ENCODE measurements at regions not wholly inside any gene's neighbourhood (a gene's known extent, or its start where the extent isn't known, plus 50 kb on each side); places are given as distances from the start of the nearest gene placed in this dataset.

- no peak for TF ChIP-seq CTCF (IDR thresholded peaks at IDR 0.05; ENCODE audit: insufficient read depth, low read depth, low read length, missing control alignments)
- no peak for DNase-seq (ENCODE audit: low read depth)
- no peak overlapping the region for H3K4me3 ChIP-seq (ENCODE audit: low read length)
Observed at GRCh38 chr5:33244441-33245150, 196.2 kb upstream of the TARS1 start.

- no peak overlapping the region for H3K4me3 ChIP-seq (ENCODE audit: low read length)
- TF ChIP-seq CTCF (IDR thresholded peaks at IDR 0.05; ENCODE audit: insufficient read depth, low read depth, low read length, missing control alignments) = no peak
- DNase-seq (ENCODE audit: low read depth) = no peak
Observed at GRCh38 chr5:33254579-33254978, 186.2 kb upstream of the TARS1 start.

GRCh38 chr5:33257807-33258429 lies 182.8 kb upstream of the TARS1 start:
- no peak for TF ChIP-seq CTCF (IDR thresholded peaks at IDR 0.05; ENCODE audit: insufficient read depth, low read depth, low read length, missing control alignments)
- peak; percentile 67 for DNase-seq (ENCODE audit: low read depth)

GRCh38 chr5:33258553-33258952 lies 182.2 kb upstream of the TARS1 start:
- TF ChIP-seq CTCF (IDR thresholded peaks at IDR 0.05; ENCODE audit: insufficient read depth, low read depth, low read length, missing control alignments) = no peak
- DNase-seq (ENCODE audit: low read depth) = no peak
- H3K4me3 ChIP-seq (ENCODE audit: low read length) = no peak overlapping the region

More at GRCh38 chr5:33257807-33258429, 182.8 kb upstream of the TARS1 start:
- H3K4me3 ChIP-seq (ENCODE audit: low read length) = no peak overlapping the region

- TF ChIP-seq CTCF (IDR thresholded peaks at IDR 0.05; ENCODE audit: insufficient read depth, low read depth, low read length, missing control alignments) = no peak
- DNase-seq (ENCODE audit: low read depth) = no peak
- no peak overlapping the region for H3K4me3 ChIP-seq (ENCODE audit: low read length)
Observed at GRCh38 chr5:33260098-33260497, 180.7 kb upstream of the TARS1 start.

GRCh38 chr5:33261305-33261704 lies 179.5 kb upstream of the TARS1 start:
- no peak for DNase-seq (ENCODE audit: low read depth)
- TF ChIP-seq CTCF (IDR thresholded peaks at IDR 0.05; ENCODE audit: insufficient read depth, low read depth, low read length, missing control alignments) = no peak

GRCh38 chr5:33261747-33262146 lies 179.0 kb upstream of the TARS1 start:
- no peak overlapping the region for H3K4me3 ChIP-seq (ENCODE audit: low read length)
- DNase-seq (ENCODE audit: low read depth) = no peak
- no peak for TF ChIP-seq CTCF (IDR thresholded peaks at IDR 0.05; ENCODE audit: insufficient read depth, low read depth, low read length, missing control alignments)

More at GRCh38 chr5:33261305-33261704, 179.5 kb upstream of the TARS1 start:
- no peak overlapping the region for H3K4me3 ChIP-seq (ENCODE audit: low read length)

Measured in epithelial cell of esophagus (primary cell).